HepG2 (cell line): ENCODE measurements at regions not wholly inside any gene's neighbourhood (a gene's known extent, or its start where the extent isn't known, plus 50 kb on each side); places are given as distances from the start of the nearest gene placed in this dataset.

Source experiments
- ATAC-seq: fragments of 200-7000 bp; cut with Tn5 transposase; 3 replicates; pipeline ENCODE4 v1.9.1; 2020; ENCODE audit warnings: mild to moderate bottlenecking, moderate library complexity
- BruUV-seq: library from RNA; stranded (reverse); fragments of 400-500 nt; replicated peaks from 2 replicates; lab custom pipeline; 2021; lab: Mats Ljungman, UMichigan
- CTCF ChIA-PET: fragments of 300-600 bp; formaldehyde crosslinking; extraction: SDS; loops from one replicate; lab custom pipeline; 2021; ENCODE audit warnings: low total read pairs, inconsistent platforms, low intra/inter-chr PET ratio; lab: Yijun Ruan, JAX
- POLR2A ChIA-PET: fragments of 350-600 bp; sonication (Branson Sonifier 250); formaldehyde crosslinking; loops from one replicate; lab custom pipeline; 2020; ENCODE audit warnings: antibody characterized with exemption, inconsistent platforms; lab: Yijun Ruan, JAX
- DNase-seq: peaks from one replicate; pipeline ENCODE4 v3.0.0-alpha.2; 2015; ENCODE audit warnings: low spot score
- FAIRE-seq: peaks from 3 replicates; lab custom pipeline; 2011; peaks lifted over from hg19 to GRCh38; lab: Jason Lieb, UNC
- H2AFZ ChIP-seq: one replicate; pipeline ENCODE4 v1.6.1; 2011; ENCODE audit warnings: low read length, inconsistent platforms
- H3K27ac ChIP-seq: fragments of 300-600 bp; 3 replicates; pipeline ENCODE4 v1.8.0; 2011; ENCODE audit warnings: mixed run types, mild to moderate bottlenecking, mixed read lengths, low read length, inconsistent platforms; ENCODE audit not compliant: insufficient read depth; ENCODE audit errors: extremely low read length
- H3K27me3 ChIP-seq, 2 experiments: fragments of 200-600 bp in 1 of 2; 2 replicates in 1 of 2; 3 replicates in 1 of 2; pipeline versions ENCODE4 v1.6.0 to v1.8.0; 2011; ENCODE audit warnings: low read length in 2 of 2, mild to moderate bottlenecking in 2 of 2, moderate library complexity in 2 of 2, inconsistent platforms in 1 of 2; ENCODE audit not compliant: insufficient read depth in 2 of 2, control insufficient read depth in 1 of 2
- H3K36me3 ChIP-seq, 2 experiments: fragments of 200-600 bp in 1 of 2; replicated peaks in 1 of 2; 2 replicates in 1 of 2; 3 replicates in 1 of 2; pipeline versions ENCODE4 v1.5.1 to v1.8.0; 2011; ENCODE audit warnings: low read length in 2 of 2, inconsistent platforms in 1 of 2; ENCODE audit not compliant: insufficient read depth in 2 of 2, control insufficient read depth in 1 of 2
- H3K4me1 ChIP-seq: 2 replicates; pipeline ENCODE4 v1.5.1; 2012; ENCODE audit warnings: low read length, inconsistent platforms; ENCODE audit not compliant: insufficient read depth
- H3K4me2 ChIP-seq: 2 replicates; pipeline ENCODE4 v1.6.0; 2011; ENCODE audit warnings: low read depth, low read length, inconsistent platforms
- H3K4me3 ChIP-seq, 3 experiments: fragments of 200-600 bp in 1 of 3; sonication (generic), shearing (Covaris generic) in 1 of 3; replicated peaks in 1 of 3; 2 replicates each; pipeline ENCODE4 v1.5.1; 2011 to 2016; ENCODE audit warnings: low read length in 3 of 3, inconsistent platforms in 2 of 3, low read depth in 2 of 3, mild to moderate bottlenecking in 2 of 3, control low read depth in 1 of 3, mixed read lengths in 1 of 3; ENCODE audit not compliant: insufficient read depth in 1 of 3
- H3K79me2 ChIP-seq: one replicate; pipeline ENCODE4 v1.6.1; 2011; ENCODE audit warnings: low read length, inconsistent platforms; ENCODE audit not compliant: insufficient read depth
- H3K9ac ChIP-seq: 2 replicates; pipeline ENCODE4 v1.6.0; 2011; ENCODE audit warnings: mild to moderate bottlenecking, low read depth, low read length, inconsistent platforms; ENCODE audit not compliant: insufficient read depth
- H3K9me3 ChIP-seq: 2 replicates; pipeline ENCODE4 v1.5.1; 2012; ENCODE audit warnings: mild to moderate bottlenecking, low read length
- H4K20me1 ChIP-seq: 2 replicates; pipeline ENCODE4 v1.6.0; 2011; ENCODE audit warnings: inconsistent platforms, mild to moderate bottlenecking, low read length, moderate library complexity; ENCODE audit not compliant: insufficient read depth
- ERF ChIP-seq: IDR thresholded peaks from 2 replicates; pipeline ENCODE4 v1.6.1; 2018; ENCODE audit warnings: missing biosample characterization, missing genetic modification reagents
- KLF9 ChIP-seq: IDR thresholded peaks from 2 replicates; pipeline ENCODE4 v1.6.1; 2016; ENCODE audit warnings: low read depth
- MIER3 ChIP-seq: IDR thresholded peaks from 2 replicates; pipeline ENCODE4 v1.6.1; 2016; ENCODE audit warnings: missing compliant biosample characterization, borderline replicate concordance
- ZNF30 ChIP-seq: sonication (generic); formaldehyde crosslinking; IDR thresholded peaks from 2 replicates; pipeline ENCODE4 v1.5.0; 2020; ENCODE audit warnings: mild to moderate bottlenecking, missing genetic modification reagents
- ZNF768 ChIP-seq: sonication (generic); formaldehyde crosslinking; IDR thresholded peaks from 2 replicates; pipeline ENCODE4 v1.4.0; 2020; ENCODE audit warnings: missing genetic modification reagents
- ZNF775 ChIP-seq: sonication (generic); formaldehyde crosslinking; IDR thresholded peaks from 2 replicates; pipeline ENCODE4 v1.4.0; 2020; ENCODE audit warnings: missing genetic modification reagents, mild to moderate bottlenecking, moderate library complexity, borderline replicate concordance
- ZNF782 ChIP-seq: sonication (generic); formaldehyde crosslinking; IDR thresholded peaks from 2 replicates; pipeline ENCODE4 v1.4.0; 2020; ENCODE audit warnings: missing genetic modification reagents, mild to moderate bottlenecking, borderline replicate concordance
- WGBS: methylation state at CpG from one replicate; pipeline ENCODE4 v1.1.6; 2017; ENCODE audit warnings: low lambda C conversion rate; 5-methylcytosine and 5-hydroxymethylcytosine counted together
- in situ Hi-C: cut with HindIII; loops from 2 replicates; pipeline ENCODE4 v1.10.0; 2017; ENCODE audit warnings: low pct_unique_long_range_greater_than_20kb; ENCODE audit not compliant: extremely low pct_ligation_motif_present
- intact Hi-C: fragments of 100-400 bp; cut with micrococcal nuclease; formaldehyde crosslinking; loops from one replicate; pipeline ENCODE4 v1.10.0; 2022; ENCODE audit not compliant: unreplicated experiment
- TF ChIP-seq, protein P1 (sequence below): sonication (generic); formaldehyde crosslinking; IDR thresholded peaks from 2 replicates; pipeline ENCODE4 v1.5.0; 2020; ENCODE audit warnings: missing genetic modification reagents, mild to moderate bottlenecking, borderline replicate concordance
- TF ChIP-seq, protein P2 (sequence below): sonication (generic); formaldehyde crosslinking; IDR thresholded peaks from 2 replicates; pipeline ENCODE4 v1.5.0; 2020; ENCODE audit warnings: missing genetic modification reagents

DNA sequence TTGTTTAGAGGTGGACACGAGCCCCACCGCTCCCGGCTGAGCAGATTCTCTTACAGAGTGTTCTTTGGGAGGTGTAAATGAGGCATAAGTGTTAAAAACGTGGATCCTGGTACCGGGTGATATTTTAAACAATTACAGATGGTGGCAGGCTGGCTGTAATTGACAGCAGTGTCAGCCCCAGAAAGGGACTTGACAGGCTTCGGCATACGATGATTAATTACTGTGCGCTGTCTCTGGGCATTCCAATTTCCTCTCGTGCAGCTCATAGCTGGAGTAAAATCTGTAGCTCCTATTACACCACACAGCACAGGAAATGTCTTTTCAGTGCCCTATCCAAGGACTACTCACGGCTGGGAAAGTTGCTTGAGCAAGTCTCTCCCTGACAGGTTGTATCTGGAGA is 305.4 kb upstream of the IRX2 start (continued):
- TF ChIP-seq ERF (CRISPR knock-in tag) (no peak), ZNF30 (CRISPR knock-in tag) (no peak), ZNF768 (CRISPR knock-in tag) (no peak), ZNF775 (no peak), MIER3 (CRISPR knock-in tag) (no peak), KLF9 (CRISPR knock-in tag) (no peak)
- TF ChIP-seq, protein P1, sequence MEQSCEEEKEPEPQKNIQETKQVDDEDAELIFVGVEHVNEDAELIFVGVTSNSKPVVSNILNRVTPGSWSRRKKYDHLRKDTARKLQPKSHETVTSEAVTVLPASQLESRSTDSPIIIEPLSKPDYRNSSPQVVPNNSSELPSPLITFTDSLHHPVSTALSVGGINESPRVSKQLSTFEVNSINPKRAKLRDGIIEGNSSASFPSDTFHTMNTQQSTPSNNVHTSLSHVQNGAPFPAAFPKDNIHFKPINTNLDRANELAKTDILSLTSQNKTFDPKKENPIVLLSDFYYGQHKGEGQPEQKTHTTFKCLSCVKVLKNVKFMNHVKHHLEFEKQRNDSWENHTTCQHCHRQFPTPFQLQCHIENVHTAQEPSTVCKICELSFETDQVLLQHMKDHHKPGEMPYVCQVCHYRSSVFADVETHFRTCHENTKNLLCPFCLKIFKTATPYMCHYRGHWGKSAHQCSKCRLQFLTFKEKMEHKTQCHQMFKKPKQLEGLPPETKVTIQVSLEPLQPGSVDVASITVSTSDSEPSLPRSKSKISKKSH: no peak

DNA sequence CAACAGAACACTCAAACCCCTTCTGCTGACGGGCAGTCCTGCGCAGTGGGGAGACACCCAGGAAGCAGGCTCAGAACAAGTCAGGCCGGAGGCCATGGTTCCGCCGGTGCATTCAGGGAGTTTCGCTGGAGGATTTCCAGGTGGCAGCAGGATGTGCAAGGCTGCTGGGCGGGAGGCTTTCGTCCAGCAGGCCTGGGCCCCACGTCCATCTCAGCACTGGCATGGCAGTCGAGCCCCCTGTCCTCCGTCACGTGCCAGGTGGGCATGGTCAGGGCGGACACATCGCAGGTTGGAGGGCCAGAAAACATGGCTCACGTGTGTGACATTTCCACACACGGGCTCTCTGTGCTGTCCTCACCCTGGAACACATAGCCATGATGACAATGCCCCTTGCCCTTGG is 299.9 kb upstream of the IRX2 start:
- H2AFZ ChIP-seq: no peak overlapping the region
- in situ Hi-C loops: no loop called here
- intact Hi-C loops: no loop called here
- TF ChIP-seq, protein P2, sequence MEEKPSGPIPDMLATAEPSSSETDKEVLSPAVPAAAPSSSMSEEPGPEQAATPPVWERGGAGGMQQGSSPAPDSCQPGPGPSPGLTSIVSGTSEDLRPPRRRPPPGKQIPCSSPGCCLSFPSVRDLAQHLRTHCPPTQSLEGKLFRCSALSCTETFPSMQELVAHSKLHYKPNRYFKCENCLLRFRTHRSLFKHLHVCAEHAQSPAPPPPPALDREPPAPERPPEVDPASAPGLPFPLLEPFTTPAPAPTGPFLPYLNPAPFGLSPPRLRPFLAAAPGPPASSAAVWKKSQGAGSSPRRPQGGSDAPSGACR (CRISPR knock-in tag): no peak
- TF ChIP-seq ZNF782 (CRISPR knock-in tag): no peak
- BruUV-seq: no TSS peak
- no peaks in the 10 kb centered on the region for H3K4me1 ChIP-seq
- ChIA-PET CTCF (no interaction called here), POLR2A (no interaction called here)
- H3K79me2 ChIP-seq: no peaks in the 10 kb centered on the region
- no peaks in the 10 kb centered on the region for H4K20me1 ChIP-seq
- FAIRE-seq (no peak), ATAC-seq (no peak), DNase-seq (no peak)
- no peak overlapping the region for H3K4me3 ChIP-seq
- H3K27ac ChIP-seq: no peak overlapping the region
- 20% methylated on average over 3 of the region's 16 CpGs for WGBS
- H3K36me3 ChIP-seq: no peaks in the 10 kb centered on the region
- H3K27me3 ChIP-seq: peaks cover 0 to 2% of the 10 kb centered on the region in 2 experiments; a peak in 1 of 5 replicates
- H3K4me2 ChIP-seq: no peak overlapping the region
- no peak overlapping the region for H3K9ac ChIP-seq
- H3K9me3 ChIP-seq: no peaks in the 10 kb centered on the region
